Hepatocyte (in vitro differentiated cells): ENCODE measurements at regions not wholly inside any gene's neighbourhood (a gene's known extent, or its start where the extent isn't known, plus 50 kb on each side); places are given as distances from the start of the nearest gene placed in this dataset.

Experiments used
- DNase-seq: peaks from one replicate; pipeline ENCODE4 v3.0.0-alpha.2; 2016; ENCODE audit warnings: low spot score
- H2AFZ ChIP-seq: fragments of 200-600 bp; sonication (generic); 2 replicates; pipeline ENCODE4 v1.6.0; 2016; ENCODE audit warnings: antibody characterized with exemption, mild to moderate bottlenecking
- H3K27ac ChIP-seq: fragments of 200-600 bp; sonication (generic); 2 replicates; pipeline ENCODE4 v1.5.1; 2016; ENCODE audit warnings: mild to moderate bottlenecking
- H3K27me3 ChIP-seq: fragments of 200-600 bp; sonication (generic); 2 replicates; pipeline ENCODE4 v1.6.1; 2016
- H3K36me3 ChIP-seq: fragments of 200-600 bp; sonication (generic); replicated peaks from 2 replicates; pipeline ENCODE4 v1.5.1; 2016; ENCODE audit warnings: low read depth; ENCODE audit not compliant: insufficient read depth
- H3K4me1 ChIP-seq: fragments of 200-600 bp; sonication (generic); 2 replicates; pipeline ENCODE4 v1.5.1; 2016; ENCODE audit warnings: mild to moderate bottlenecking, moderate library complexity; ENCODE audit not compliant: insufficient read depth
- H3K4me2 ChIP-seq: fragments of 200-600 bp; sonication (generic); 2 replicates; pipeline ENCODE4 v1.6.0; 2016
- H3K4me3 ChIP-seq: fragments of 200-600 bp; sonication (generic); 2 replicates; pipeline ENCODE4 v1.5.1; 2016; ENCODE audit warnings: mild to moderate bottlenecking
- H3K79me2 ChIP-seq: fragments of 200-600 bp; sonication (generic); 2 replicates; pipeline ENCODE4 v1.6.0; 2017; ENCODE audit warnings: mild to moderate bottlenecking
- H3K9me2 ChIP-seq: fragments of 200-600 bp; sonication (generic); replicated peaks from 2 replicates; pipeline ENCODE4 v1.6.0; 2017; ENCODE audit warnings: mild to moderate bottlenecking; ENCODE audit not compliant: insufficient read depth
- H3K9me3 ChIP-seq: fragments of 200-600 bp; sonication (generic); 2 replicates; pipeline ENCODE4 v1.5.1; 2016; ENCODE audit warnings: low read depth, mild to moderate bottlenecking
- H4K20me1 ChIP-seq: fragments of 200-600 bp; sonication (generic); 2 replicates; pipeline ENCODE4 v1.6.0; 2016; ENCODE audit warnings: mild to moderate bottlenecking; ENCODE audit not compliant: insufficient read depth, poor library complexity, severe bottlenecking
- EZH2 ChIP-seq: fragments of 200-600 bp; sonication (generic); IDR thresholded peaks from 2 replicates; pipeline ENCODE4 v1.6.1; 2016; ENCODE audit warnings: antibody characterized with exemption, mild to moderate bottlenecking, borderline replicate concordance
- EZH2phosphoT487 ChIP-seq: fragments of 200-600 bp; sonication (generic); IDR thresholded peaks from one replicate; pipeline ENCODE4 v1.6.1; 2018; ENCODE audit warnings: antibody characterized with exemption, mild to moderate bottlenecking, low read depth, moderate library complexity; ENCODE audit not compliant: unreplicated experiment, severe bottlenecking
- WGBS: methylation state at CpG from one replicate; pipeline ENCODE4 v1.1.6; 2016; ENCODE audit warnings: low lambda C conversion rate; ENCODE audit errors: missing lambda C conversion rate; 5-methylcytosine and 5-hydroxymethylcytosine counted together
- TF ChIP-seq, protein P1 (sequence below): fragments of 200-600 bp; sonication (generic); IDR thresholded peaks from 2 replicates; pipeline ENCODE4 v1.5.1; 2016; ENCODE audit warnings: antibody characterized with exemption, mild to moderate bottlenecking; ENCODE audit not compliant: poor library complexity

DNA sequence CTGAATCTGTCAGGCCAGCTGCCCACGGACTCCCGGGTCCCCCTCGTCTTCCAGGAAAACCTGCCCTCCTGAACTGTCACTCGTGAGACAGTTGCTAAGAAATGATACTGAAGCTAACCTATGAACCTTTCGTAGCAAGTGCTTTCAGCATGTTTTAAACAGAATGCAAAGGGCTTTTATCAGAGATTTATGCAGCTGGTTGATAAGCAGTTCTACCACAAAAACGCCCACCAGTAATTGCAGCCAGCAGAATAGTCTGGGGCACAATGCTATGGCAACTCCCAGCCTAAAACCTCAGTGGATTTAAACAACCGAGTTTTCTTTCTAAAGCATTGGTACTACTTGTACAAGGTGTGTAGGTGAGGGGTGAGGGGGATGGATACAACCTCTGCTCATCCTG, 97.5 kb downstream of the IRX2 start:
- 52% methylated on average over 7 of the region's 7 CpGs for WGBS
- Histone ChIP-seq H2AFZ (no peak overlapping the region), H4K20me1 (no peaks in the 10 kb centered on the region), H3K9me2 (no peaks in the 10 kb centered on the region), H3K4me1 (peaks cover 2% of the 10 kb centered on the region), H3K4me2 (no peak overlapping the region), H3K36me3 (no peaks in the 10 kb centered on the region), H3K27me3 (peaks cover 11% of the 10 kb centered on the region), H3K4me3 (no peak overlapping the region), H3K9me3 (no peaks in the 10 kb centered on the region), H3K79me2 (no peaks in the 10 kb centered on the region), H3K27ac (no peak overlapping the region)
- DNase-seq = no peak
- no peak for TF ChIP-seq EZH2phosphoT487
- no peak for TF ChIP-seq EZH2

- no peak overlapping the region for H3K4me2 ChIP-seq
- no peak overlapping the region for H3K4me3 ChIP-seq
- no peaks in the 10 kb centered on the region for H3K79me2 ChIP-seq
- H4K20me1 ChIP-seq = no peaks in the 10 kb centered on the region
- H2AFZ ChIP-seq = no peak overlapping the region
- TF ChIP-seq, protein P1, sequence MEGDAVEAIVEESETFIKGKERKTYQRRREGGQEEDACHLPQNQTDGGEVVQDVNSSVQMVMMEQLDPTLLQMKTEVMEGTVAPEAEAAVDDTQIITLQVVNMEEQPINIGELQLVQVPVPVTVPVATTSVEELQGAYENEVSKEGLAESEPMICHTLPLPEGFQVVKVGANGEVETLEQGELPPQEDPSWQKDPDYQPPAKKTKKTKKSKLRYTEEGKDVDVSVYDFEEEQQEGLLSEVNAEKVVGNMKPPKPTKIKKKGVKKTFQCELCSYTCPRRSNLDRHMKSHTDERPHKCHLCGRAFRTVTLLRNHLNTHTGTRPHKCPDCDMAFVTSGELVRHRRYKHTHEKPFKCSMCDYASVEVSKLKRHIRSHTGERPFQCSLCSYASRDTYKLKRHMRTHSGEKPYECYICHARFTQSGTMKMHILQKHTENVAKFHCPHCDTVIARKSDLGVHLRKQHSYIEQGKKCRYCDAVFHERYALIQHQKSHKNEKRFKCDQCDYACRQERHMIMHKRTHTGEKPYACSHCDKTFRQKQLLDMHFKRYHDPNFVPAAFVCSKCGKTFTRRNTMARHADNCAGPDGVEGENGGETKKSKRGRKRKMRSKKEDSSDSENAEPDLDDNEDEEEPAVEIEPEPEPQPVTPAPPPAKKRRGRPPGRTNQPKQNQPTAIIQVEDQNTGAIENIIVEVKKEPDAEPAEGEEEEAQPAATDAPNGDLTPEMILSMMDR = no peak
- TF ChIP-seq EZH2phosphoT487 (no peak), EZH2 (no peak)
- DNase-seq = no peak
- H3K36me3 ChIP-seq = no peaks in the 10 kb centered on the region
- no peaks in the 10 kb centered on the region for H3K9me3 ChIP-seq
- no peaks in the 10 kb centered on the region for H3K9me2 ChIP-seq
- no peak overlapping the region for H3K27ac ChIP-seq
- peaks cover 9% of the 10 kb centered on the region for H3K27me3 ChIP-seq
- no peaks in the 10 kb centered on the region for H3K4me1 ChIP-seq
- 71% methylated on average over 4 of the region's 4 CpGs for WGBS
Measured at GRCh38 chr5:2651116-2651515, 100.4 kb downstream of the IRX2 start.

DNA sequence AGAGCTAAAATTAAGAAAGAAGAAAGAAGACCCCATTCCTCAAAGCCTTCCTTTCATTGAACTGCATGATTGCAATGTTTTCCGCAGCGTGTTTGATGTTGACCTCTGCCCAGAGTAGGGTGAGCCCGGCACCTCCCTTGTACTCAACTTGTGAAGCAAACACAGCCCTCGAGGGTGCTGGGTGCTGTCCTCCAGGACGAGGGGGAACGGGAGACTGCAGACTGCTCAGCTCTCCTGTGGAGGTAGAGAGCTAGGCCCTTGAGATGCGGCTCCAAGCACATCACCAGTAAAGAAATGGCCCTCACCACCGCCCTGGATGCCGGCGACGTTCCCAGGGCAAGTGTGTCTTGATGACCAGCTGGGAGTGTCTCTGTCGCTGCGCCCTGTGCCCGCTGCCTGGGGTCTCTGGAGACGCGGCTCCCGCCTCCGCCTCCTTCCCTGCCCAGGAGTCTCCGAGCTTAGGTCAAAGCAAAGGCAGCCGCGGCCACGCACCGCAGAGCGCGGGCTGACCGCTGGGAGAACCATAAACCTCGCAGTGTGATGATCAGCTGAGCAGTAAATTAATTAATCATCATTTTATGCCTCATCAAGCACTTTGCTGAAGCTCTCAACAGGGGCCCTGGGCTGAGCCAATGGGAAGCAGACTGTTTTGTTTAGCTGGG, 108.7 kb downstream of the IRX2 start:
- Histone ChIP-seq H3K79me2 (no peaks in the 10 kb centered on the region), H3K27me3 (no peaks in the 10 kb centered on the region), H3K4me1 (no peaks in the 10 kb centered on the region), H3K36me3 (no peaks in the 10 kb centered on the region), H3K9me2 (no peaks in the 10 kb centered on the region), H3K4me2 (no peak overlapping the region), H3K4me3 (no peak overlapping the region), H3K27ac (no peak overlapping the region), H4K20me1 (no peaks in the 10 kb centered on the region), H3K9me3 (no peaks in the 10 kb centered on the region), H2AFZ (no peak overlapping the region)
- WGBS = 92% methylated on average over 27 of the region's 27 CpGs
- TF ChIP-seq, protein P1 = no peak
- TF ChIP-seq EZH2 = no peak
- TF ChIP-seq EZH2phosphoT487 = no peak
- DNase-seq = no peak

- Histone ChIP-seq H4K20me1 (no peaks in the 10 kb centered on the region), H2AFZ (no peak overlapping the region), H3K36me3 (no peaks in the 10 kb centered on the region), H3K9me3 (no peaks in the 10 kb centered on the region), H3K4me3 (no peak overlapping the region), H3K4me2 (no peak overlapping the region), H3K79me2 (no peaks in the 10 kb centered on the region), H3K4me1 (no peaks in the 10 kb centered on the region), H3K9me2 (no peaks in the 10 kb centered on the region), H3K27ac (no peak overlapping the region), H3K27me3 (no peaks in the 10 kb centered on the region)
- DNase-seq = no peak
- TF ChIP-seq, protein P1 = no peak
- TF ChIP-seq EZH2phosphoT487 (no peak), EZH2 (no peak)
- WGBS = 89% methylated on average over 6 of the region's 6 CpGs
Measured at GRCh38 chr5:2640717-2641116, 110.8 kb downstream of the IRX2 start.
